ENCODE measurements at regions not wholly inside any gene's neighbourhood (a gene's known extent, or its start where the extent isn't known, plus 50 kb on each side); places are given as distances from the start of the nearest gene placed in this dataset.

GRCh38 chr12:97940105-97940504 is 477.5 kb downstream of the RMST start:
- H2BK12ac ChIP-seq (ENCODE audit: insufficient read length, low read depth, low read length) = no peak overlapping the region
- TF ChIP-seq, protein P1, sequence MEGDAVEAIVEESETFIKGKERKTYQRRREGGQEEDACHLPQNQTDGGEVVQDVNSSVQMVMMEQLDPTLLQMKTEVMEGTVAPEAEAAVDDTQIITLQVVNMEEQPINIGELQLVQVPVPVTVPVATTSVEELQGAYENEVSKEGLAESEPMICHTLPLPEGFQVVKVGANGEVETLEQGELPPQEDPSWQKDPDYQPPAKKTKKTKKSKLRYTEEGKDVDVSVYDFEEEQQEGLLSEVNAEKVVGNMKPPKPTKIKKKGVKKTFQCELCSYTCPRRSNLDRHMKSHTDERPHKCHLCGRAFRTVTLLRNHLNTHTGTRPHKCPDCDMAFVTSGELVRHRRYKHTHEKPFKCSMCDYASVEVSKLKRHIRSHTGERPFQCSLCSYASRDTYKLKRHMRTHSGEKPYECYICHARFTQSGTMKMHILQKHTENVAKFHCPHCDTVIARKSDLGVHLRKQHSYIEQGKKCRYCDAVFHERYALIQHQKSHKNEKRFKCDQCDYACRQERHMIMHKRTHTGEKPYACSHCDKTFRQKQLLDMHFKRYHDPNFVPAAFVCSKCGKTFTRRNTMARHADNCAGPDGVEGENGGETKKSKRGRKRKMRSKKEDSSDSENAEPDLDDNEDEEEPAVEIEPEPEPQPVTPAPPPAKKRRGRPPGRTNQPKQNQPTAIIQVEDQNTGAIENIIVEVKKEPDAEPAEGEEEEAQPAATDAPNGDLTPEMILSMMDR (conservative IDR thresholded peaks at IDR 0.05) = no peak
- H2AK5ac ChIP-seq (ENCODE audit: insufficient read length, low read length) = no peak overlapping the region
- H3K79me1 ChIP-seq (ENCODE audit: insufficient read depth, low read depth, low read length, poor library complexity, severe bottlenecking) = no peaks in the 10 kb centered on the region
- Mint-ChIP-seq H3K4me3 (no peak overlapping the region), H3K9me3 (no peaks in the 10 kb centered on the region; a peak in 1 of 5 replicates), H3K27me3 (ENCODE audit: low read depth) (no peaks in the 10 kb centered on the region; the same call in 1 of the 2 replicates), H3K27ac (no peak overlapping the region), H3K36me3 (ENCODE audit: insufficient read depth in 1 of 3, low read depth in 3 of 3) (no peaks in the 10 kb centered on the region), H3K4me1 (peaks cover 4 to 11% of the 10 kb centered on the region in 2 experiments)
- H3T11ph ChIP-seq (ENCODE audit: low read length) = no peak overlapping the region
- no peaks in the 10 kb centered on the region for H3K23me2 ChIP-seq (ENCODE audit: insufficient read length, low read depth, low read length, poor library complexity, severe bottlenecking)
- H2BK5ac ChIP-seq (ENCODE audit: insufficient read length, low read length) = no peak overlapping the region
- H2BK120ac ChIP-seq (ENCODE audit: low read depth, low read length, poor library complexity, severe bottlenecking) = no peak overlapping the region
- H2BK15ac ChIP-seq (ENCODE audit: low read depth, low read length) = no peak overlapping the region
- no peak overlapping the region for H3K18ac ChIP-seq (ENCODE audit: insufficient read length, low read depth, low read length)
- WGBS (ENCODE audit: extremely low coverage, insufficient read length, low lambda C conversion rate) = no CpG with 5 or more reads among the region's 1 CpG
- no peaks in the 10 kb centered on the region for H4K20me1 ChIP-seq (ENCODE audit: control insufficient read depth, insufficient read depth, insufficient read length)
- H4K5ac ChIP-seq (ENCODE audit: insufficient read length, low read depth, low read length) = no peak overlapping the region
- H3K14ac ChIP-seq (ENCODE audit: insufficient read depth, low read length) = no peak overlapping the region
- no peak overlapping the region for H3K27ac ChIP-seq (ENCODE audit: insufficient read length, low read depth, low read length)
- no peak overlapping the region for H3K56ac ChIP-seq (ENCODE audit: insufficient read length, low read depth, low read length)
- no peaks in the 10 kb centered on the region for H3K9me3 ChIP-seq (ENCODE audit: control insufficient read depth, low read depth, low read length)
- H3K4ac ChIP-seq (ENCODE audit: low read depth, low read length) = no peak overlapping the region
- H3K4me2 ChIP-seq (ENCODE audit: insufficient read depth, insufficient read length, low read length) = no peak overlapping the region
- no peak overlapping the region for H4K8ac ChIP-seq (replicated peaks; ENCODE audit: insufficient read length, low read depth, low read length)
- no peak for DNase-seq
- no peak overlapping the region for H2AFZ ChIP-seq (ENCODE audit: low read length)
- no peaks in the 10 kb centered on the region for H3K4me1 ChIP-seq (ENCODE audit: insufficient read depth, low read length)
- H3K79me2 ChIP-seq (ENCODE audit: insufficient read depth, low read length) = no peaks in the 10 kb centered on the region
- H3K9ac ChIP-seq (ENCODE audit: extremely low read depth, insufficient read length, low read length) = no peak overlapping the region
- H3K23ac ChIP-seq (ENCODE audit: insufficient read length, low read depth, low read length) = no peak overlapping the region
- no peaks in the 10 kb centered on the region for H3K27me3 ChIP-seq (ENCODE audit: insufficient read depth, low read length)
- H2BK20ac ChIP-seq (ENCODE audit: low read depth, low read length, poor library complexity, severe bottlenecking) = no peak overlapping the region
- H4K91ac ChIP-seq (ENCODE audit: insufficient read length, low read depth, low read length) = no peak overlapping the region

Data from H9 (cell line).